ENCODE measurements at regions not wholly inside any gene's neighbourhood (a gene's known extent, or its start where the extent isn't known, plus 50 kb on each side); places are given as distances from the start of the nearest gene placed in this dataset.

DNA sequence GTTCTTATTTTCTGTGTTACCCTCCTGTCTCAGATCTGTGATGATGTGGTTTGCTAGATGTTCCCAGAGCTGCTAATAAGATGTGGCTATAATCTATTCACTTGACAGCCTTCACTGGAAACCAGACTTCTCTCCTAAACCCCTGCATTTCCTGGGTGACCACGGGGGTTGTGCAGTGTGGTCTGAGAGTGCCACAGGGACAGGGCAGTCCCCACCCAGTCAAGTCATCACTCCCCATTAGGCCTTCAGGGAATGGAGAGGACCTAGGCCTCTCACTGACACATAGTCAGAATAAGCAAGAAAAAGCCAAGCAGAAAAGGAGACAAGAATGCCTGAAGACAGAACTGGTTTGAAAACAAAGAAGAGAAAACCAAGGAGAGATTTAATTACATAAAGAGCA, 58.3 kb downstream of the GJD2 start:
- TF ChIP-seq, protein P1, sequence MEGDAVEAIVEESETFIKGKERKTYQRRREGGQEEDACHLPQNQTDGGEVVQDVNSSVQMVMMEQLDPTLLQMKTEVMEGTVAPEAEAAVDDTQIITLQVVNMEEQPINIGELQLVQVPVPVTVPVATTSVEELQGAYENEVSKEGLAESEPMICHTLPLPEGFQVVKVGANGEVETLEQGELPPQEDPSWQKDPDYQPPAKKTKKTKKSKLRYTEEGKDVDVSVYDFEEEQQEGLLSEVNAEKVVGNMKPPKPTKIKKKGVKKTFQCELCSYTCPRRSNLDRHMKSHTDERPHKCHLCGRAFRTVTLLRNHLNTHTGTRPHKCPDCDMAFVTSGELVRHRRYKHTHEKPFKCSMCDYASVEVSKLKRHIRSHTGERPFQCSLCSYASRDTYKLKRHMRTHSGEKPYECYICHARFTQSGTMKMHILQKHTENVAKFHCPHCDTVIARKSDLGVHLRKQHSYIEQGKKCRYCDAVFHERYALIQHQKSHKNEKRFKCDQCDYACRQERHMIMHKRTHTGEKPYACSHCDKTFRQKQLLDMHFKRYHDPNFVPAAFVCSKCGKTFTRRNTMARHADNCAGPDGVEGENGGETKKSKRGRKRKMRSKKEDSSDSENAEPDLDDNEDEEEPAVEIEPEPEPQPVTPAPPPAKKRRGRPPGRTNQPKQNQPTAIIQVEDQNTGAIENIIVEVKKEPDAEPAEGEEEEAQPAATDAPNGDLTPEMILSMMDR (optimal IDR thresholded peaks at IDR 0.05 in 1 of 3, IDR thresholded peaks at IDR 0.05 in 1 of 3, conservative IDR thresholded peaks at IDR 0.05 in 1 of 3; ENCODE audit: extremely low read depth in 1 of 3, insufficient read depth in 2 of 3, low read length in 3 of 3): no peak
- TF ChIP-seq EZH2 (IDR thresholded peaks at IDR 0.05; ENCODE audit: low read length): no peak

Measured in keratinocyte (primary cell).